Stimulated activated naive CD4-positive, alpha-beta T cell (primary cell): ENCODE measurements at regions not wholly inside any gene's neighbourhood (a gene's known extent, or its start where the extent isn't known, plus 50 kb on each side); places are given as distances from the start of the nearest gene placed in this dataset.
"Not testable (repeated sequence)": the region's sequence is repeated elsewhere in the genome, so short reads cannot be mapped to it uniquely, and the experiment has no call there.

ENCODE experiments used
- DNase-seq, 6 experiments: peaks; one replicate each; lab custom pipeline; 2025; lab: John Stamatoyannopoulos, UW

DNA sequence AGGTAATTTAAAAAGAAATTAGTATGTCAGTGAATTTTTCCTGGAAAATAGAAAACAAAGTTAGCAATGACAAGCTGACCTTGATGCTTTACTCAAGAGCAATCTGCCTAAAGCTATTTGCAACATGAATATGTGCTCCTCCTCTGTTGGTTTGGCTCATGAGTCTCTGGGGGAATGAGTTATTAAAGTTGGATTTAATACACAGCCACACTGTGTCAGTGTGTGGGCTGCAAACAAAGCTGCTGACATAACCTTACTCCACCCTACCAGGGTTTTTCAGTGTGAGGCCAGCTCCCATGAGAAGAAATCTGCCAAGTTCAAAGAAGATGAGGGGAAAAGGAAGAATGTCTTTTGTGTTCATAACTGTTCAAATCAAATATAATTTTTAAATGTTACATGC, 280.5 kb downstream of the TLL1 start:
- DNase-seq, result no peak

DNA sequence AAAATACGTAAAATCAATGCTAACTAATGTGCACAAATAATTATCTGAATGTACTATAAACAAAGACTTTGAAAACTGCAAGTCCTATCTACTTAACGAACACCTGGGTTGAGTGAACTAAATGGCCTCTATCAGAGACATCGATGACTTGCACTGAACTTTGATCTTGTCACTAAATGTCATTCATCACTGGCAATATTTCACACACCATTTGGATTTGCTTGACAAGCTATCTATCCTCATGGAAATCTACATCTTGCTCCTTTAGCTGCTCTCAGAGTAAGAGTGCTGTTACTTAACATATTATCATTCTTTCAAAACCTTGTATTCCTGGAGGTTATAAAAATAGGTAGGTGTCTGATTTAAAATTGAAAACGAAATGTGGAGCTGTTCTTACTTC, 289.3 kb downstream of the TLL1 start:
- DNase-seq, result no peak

DNA sequence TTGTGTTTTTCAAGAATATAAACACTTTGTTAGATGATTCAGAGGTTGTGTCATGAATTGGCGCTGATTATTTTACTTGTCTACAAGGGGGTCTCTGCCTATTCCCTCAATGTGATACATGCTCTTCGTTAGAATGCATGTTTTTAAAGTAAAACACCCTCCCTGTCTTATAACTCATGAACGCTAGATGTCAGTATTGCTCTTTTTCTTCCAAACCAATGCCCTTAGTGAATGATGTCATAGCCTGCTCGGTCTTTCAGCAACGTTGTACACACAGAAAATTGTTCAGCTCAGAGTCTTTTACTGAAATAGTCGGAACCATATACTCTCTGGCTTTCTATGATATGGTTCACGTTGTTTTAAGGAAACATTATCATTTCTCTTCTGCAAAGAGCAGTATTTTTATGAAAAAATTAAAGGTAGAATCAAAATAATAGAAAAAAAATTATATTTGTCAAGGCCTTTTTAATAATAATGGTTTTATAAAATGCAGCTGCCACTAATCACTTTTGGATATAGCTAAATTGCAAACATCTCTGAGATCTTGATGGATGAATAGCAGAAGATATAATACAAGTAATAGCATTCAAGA, 292.9 kb downstream of the TLL1 start:
- peak in 2 of 6 experiments; percentile 6 to 19 for DNase-seq

DNA sequence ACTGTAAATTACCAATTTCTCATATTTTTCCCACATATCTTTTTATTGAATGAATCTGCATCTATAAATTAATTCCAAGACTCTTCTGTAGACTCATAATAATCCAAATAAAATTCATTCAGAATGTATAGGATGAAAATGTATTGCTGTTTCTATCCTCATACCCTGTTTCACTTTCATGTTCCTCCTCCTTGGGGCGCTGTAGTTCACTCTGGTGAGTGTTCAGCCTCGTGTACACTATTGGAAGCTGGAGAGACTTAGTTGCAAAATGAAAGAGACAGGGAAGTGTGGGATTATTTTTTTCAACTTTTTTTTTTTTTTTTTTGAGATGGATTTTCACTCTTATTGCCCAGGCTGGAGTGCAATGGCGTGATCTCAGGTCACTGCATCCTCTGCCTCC, 296.1 kb downstream of the TLL1 start:
- no peak for DNase-seq

DNA sequence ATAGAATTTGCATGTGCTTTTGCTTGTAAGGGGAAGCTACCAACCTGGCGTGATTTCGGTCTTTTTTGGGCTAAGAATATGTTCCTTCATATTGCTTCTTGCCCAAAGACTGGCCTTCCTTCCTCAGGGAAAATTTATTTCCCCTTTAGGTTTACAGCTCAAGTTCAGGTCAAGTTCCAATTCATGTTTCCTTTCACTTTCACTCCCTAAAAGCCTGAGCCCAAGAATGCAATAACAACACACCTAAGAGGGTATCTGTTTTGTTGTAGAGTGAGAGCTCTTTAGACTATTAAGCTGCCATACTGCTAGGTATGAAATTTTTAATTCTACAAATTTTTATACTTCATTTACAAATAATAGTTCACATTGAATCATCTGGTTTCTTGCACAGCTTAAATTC, 299.6 kb downstream of the TLL1 start:
- no peak for DNase-seq

DNA sequence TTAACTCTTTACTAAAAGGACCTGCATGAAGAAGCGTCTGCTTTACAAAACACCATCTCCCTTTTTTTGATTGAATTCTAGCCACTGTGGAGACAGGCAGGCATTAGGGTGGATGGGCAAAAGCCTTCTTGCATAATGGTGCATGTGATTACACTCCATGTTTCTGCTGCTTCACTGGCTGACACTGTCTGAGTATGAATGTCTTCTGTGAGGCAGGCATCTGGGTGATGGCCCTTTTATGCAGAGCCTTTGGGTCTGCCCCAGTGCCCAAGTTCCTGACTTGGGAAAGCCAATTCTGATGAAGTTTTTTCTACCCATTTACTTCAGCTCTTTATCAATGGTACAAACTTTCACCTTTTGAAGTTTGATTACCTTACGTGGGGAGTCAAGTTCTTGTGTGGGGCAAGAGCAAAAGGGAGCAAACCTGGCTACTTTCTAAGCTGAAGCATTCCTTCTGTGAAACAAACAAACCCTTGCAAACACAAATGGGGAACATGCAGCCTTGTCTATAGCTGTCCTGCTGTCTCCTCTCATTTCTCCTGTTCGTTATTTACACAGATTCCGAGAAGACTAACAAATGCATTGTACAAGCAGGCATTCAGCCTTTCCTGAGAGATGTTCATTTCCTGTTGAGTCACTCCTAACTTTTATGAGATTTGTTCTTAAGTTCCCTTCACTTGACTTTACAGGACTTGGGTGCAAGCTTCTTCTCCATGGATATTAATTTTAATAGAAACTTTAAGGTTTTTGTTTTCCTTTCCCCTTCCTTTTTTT, 301.9 kb downstream of the TLL1 start:
- no peak for DNase-seq

DNA sequence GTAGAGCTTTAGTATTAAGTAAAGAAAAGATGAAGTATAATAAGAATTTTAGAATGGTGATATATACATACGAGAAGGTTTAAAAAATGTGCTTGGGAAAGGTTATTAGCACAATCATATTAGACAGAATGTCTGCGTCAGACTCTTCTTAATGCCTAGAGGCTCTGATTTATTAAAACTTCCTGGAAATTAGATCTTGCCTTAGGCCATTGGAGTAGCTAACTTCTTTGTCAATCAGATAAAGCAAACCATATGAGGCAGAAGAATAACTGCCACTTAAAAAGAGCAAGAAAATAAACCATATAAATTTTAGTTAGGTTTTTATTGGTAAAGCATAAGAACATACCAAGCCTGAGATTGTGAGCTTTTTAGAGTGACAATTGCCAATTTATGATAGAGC, 309.1 kb downstream of the TLL1 start:
- DNase-seq, result no peak

DNA sequence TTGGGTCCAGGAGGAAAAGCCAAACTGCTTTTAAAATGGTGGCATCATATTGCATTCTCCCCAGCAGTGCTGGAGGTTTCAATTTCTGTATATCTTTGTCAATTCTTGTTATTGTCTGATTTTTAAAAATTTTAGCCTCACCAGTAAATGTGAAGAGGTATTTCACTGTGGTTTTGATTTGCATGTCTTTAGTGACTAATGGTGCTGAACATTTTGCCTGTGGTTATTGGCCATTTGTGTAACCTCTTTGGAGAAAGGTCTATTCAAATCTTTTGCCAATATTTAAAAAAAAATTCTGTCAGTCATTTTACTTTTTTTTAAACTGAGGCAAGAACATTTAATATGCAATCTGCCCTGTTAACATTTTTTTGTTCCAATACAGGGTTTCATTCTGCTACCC, 322.1 kb downstream of the TLL1 start:
- DNase-seq, result no peak

DNA sequence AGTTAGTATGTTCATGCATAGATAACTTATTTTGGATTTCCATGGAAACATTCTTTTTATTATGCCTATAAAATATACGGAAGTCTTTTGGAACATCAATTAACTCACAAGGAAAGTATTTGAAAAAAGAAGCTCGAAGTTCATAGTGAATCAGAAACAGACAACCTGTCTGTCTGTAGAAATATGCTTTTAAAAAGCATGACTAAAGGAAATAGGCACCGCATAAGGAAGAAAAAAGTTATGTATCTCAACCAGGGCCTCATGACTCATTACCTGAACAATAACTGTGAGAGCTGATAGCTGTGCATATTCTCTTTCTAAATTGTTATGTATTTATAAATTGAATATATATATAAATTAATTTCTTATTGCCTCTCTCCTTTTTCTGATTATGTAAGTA, 324.1 kb downstream of the TLL1 start:
- DNase-seq, result no peak

DNA sequence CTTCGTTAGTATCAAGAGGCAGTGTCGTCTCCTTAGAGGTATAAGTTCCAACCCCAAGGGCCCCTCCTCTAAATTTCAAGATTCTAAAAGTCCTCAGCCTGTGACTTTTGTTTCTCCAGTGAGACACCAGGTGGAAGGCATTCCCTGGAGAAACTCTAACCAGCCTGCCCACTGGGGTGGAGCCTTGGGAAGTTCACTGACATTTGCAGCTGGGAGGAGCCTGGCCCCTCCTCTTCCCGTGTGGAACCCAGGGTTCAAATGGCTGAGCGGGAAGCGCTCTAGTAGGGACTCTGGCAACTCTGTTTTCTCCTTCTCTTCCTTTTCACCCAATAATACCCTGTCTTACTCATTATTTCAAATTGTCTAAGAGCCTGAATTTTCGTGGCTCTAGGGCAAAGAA, 325.0 kb downstream of the TLL1 start:
- DNase-seq, result no peak

DNA sequence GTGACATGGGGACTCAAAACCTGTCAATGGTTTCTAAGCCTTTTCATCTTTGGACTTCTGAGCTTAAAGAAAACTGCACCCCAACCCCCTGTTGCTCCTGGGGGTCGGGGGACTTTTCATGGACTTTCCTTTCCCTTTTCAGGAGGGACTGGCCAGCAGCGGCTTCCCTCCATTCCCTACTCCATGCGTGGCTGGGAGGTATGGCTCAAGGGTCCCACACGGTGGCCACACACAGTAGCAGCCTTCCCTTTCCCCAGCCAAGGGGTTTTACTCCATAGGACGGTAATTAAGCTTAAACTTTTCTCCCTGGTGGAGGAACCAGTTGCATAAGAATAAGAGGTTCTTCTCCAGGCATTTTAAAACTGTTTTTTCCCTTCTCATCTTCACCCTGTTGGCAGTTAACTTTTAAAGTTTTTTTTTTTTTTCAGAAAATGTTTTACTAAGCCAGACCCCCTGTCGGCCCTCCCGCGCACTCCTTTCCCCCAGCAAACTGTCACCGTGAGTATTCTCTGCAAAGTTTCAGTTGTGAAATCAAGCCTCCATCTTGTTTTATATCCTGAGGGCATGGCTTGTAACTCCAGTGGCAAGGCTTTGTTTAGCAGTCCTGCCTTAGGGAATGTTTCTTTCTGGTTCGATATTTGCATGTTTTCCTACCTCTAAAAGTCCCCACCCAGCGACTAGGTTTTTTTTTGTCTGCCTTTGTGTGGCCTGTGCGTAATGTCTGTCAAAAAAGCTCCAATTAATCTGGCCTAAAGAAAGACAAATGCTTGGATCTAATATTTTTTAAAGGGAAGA, 325.7 kb downstream of the TLL1 start:
- DNase-seq, result no peak

DNA sequence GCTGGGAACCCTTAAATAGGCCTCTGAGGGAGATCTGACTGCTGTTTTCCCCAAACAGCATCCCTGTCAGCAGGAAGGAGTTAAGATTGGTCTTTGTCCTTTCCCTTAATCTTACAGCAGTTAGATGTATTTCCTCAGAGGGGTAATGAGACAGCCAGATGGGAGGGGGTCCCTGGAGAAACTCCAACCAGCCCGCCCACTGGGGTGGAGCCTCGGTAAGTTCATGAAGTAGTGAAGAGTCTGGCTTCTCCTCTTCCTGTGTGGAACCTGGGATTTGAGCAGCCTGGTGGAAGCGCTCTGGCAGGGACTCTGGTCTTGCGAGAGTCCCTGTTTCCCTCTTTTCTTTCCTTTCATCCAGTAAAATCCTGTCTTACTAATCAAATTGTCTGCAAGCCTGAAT, 330.0 kb downstream of the TLL1 start:
- DNase-seq, result no peak

DNA sequence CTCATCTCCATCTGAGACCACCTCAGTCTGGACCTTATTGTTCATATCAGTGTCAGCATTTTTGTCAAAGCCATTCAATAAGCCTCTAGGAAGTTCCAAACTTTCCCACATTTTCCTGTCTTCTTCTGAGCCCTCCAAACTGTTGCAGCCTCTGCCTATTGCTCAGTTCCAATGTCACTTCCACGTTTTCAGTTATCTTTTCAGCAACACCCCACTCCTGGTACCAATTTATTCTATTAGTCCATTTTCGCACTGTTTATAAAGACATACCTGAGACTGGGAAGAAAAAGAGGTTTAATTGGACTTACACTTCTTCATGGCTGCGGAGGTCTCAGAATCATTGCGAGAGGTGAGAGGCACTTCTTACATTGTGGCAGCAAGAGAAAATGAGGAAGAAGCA, 339.3 kb downstream of the TLL1 start:
- DNase-seq, result not testable (repeated sequence)

DNA sequence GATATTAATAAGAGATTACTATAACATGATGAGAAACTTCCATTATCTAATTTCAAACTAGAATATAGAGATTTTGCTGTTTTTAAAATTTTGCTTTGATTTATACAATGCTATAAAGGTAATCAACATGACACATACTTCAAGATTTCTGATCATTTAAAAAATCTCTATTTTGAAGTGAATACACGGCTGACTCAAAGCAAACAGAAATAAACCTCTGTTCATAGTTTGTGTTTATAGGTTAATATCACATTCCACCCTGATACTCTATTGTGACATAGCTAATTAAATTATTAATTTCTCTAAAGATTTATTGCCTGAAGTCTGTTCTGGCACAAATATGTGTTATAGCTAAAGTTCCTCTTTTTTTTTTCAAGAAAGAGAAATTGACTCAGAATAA, 349.2 kb downstream of the TLL1 start:
- DNase-seq, result no peak

DNA sequence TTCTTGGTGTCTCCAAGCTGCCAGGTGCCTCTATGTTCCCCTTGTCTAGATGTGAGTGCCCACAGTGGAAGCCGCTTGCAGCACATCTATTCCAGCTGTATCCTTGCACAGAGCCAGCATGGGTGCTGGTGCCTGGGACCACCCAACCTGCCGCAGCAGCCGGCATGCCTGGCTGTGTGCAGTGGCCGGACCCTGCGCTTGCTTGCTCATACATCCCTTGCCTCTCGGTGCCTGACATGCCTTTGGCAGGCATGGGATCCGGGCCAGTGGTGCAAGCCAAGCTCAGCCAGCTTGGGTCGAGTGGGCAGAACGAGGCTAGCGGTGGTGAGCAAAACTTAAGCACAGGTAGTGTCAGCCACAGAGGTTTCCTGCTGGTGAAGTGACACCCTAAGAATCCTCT, 355.1 kb downstream of the TLL1 start:
- no peak for DNase-seq

DNA sequence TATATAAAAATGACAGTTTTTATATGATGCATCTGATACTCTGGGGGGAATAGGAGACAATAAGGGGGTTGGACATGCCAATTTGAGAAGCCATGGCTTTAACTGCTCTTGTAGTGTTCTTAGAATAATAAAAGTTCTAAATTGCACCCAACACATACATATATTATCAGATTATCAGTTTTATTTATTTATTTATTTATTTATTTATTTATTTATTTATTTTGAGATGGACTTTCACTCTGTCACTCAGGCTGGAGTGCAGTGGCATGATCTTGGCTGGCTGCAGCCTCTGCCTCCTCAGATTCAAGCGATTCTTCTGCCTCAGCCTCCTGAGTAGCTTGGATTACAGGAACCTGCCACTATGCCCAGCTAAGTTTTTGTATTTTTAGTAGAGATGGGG, 356.8 kb downstream of the TLL1 start:
- no peak for DNase-seq

DNA sequence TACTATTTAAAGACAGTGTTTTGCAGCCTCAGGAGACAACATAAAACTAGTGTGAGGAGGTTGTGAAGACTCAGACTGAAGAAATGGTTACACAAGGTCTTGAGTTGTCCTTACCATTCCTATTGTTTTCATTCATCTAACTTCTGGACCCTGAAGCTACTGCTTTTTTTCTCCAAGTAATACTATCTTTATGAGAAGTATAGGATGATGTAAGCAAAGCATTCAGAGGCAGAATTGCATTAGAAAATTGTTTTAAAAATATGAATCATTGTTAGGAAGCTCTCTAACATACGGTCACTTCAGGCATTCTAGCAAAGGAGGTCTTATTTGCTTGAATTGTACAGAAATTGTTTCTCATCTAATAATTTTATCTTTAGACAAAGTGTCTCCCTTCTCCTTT, 357.8 kb downstream of the TLL1 start:
- DNase-seq, result no peak

DNA sequence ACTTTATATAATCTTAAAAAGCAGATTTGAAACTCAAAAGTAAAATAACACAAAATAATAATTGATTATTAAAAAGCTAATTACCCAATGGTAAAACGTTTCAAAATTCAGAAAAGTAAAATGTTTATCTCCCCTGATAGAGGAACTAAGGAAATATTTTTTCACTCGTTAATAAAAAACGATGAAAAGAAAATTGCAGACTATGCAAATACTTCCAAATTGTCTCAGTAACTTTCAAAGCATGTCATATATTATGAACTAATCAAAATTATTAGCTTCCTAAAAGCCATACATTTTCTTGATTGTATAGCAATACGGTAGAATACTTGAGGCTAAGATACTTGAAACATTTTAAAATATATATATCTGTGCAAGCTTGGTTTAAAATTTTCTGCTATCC, 366.3 kb downstream of the TLL1 start:
- no peak for DNase-seq

DNA sequence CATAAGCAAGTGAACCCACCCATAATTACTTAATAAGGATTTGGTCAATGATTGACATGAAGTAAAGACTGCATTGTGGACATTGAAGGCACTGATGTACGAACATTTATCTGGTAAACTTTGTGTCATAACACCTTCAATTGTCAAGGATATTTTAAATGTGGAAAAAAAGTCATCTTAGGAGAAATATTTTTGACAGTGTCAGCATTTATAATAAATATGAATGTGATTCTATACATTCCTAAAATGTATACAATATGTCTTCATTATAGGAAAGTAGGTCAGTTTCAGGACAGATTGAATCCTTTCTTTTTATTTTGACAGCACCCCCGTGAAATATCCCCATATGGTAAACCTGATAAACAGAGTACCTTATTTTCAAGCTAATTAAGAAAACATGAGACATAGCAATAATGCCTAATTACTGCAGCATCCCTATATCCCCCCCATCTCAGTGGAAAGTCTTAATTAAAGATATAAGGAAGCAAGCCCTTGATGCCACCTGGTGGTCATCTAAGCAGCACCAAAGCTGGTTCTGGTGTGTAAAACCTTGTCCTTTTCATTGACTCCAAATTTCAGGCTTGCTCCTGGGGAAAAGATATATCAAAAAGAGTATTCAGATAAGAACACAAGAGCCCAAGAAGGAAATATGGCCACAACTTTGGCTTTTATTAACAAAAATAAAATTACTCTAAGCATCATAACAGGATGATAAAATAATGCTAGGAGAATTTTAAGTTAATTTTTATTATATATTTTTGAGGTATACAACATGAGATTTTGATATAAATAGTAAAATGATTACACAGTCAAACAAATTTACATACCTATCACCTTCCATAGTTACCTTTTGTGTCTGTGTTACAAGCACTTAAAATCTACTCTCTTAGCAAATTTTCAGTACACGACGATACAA, 379.7 kb downstream of the TLL1 start:
- DNase-seq, result no peak

DNA sequence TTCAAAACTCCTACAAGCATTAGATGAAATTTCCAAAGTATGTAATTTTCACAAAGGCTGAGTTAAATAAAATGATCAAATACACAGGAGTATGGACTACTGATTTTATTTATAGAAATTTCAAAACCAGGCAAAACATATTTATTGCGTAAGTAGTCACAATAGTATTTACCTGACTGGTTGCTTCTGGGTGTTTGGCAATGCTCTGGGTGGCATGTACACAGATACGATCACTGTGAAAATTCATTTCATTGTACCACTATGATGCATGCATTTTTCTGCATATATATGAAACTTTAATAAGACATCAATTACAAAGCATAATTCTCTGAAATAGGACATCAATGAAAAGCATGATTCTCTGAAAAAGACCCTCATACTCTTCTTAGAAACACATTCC, 384.2 kb downstream of the TLL1 start:
- no peak for DNase-seq

DNA sequence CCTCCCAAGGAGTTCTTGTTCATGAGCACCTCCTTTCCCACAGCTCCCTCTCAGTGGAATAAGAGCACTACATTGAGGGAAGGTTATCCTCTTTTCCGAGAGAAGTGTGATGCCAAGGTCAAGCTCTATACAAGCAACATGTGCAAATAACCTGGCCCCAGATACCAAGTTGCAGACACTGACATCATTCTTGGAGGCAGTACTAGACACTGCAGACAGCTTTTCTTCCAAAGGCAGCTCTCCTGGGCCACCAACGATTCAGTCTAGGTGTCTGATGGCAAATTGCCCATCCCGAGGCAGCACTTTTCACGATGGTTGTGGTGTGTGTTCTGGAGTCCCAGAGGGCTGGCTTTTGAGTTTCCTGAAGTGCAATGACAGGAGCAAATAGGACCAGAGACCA, 384.9 kb downstream of the TLL1 start:
- no peak for DNase-seq

DNA sequence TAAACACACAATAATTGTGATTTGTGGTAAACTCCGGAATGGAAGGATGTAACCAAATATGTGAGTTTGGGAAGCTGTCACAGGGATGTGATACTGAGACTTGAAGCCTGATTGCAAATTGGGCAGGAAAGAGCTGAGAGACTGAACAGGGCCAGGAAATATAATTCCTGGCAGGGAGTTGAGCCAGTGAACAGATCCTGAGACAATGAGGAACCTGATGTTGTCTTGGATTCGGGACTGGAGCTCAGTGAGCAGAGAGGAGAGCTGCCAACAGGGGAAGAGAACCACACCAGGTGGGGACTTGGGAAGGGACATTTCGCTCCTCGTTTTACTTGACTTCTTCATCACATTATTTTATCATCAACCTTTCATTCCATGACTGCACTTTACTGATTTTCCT, 386.0 kb downstream of the TLL1 start:
- no peak for DNase-seq
